ENCODE measurements at regions not wholly inside any gene's neighbourhood (a gene's known extent, or its start where the extent isn't known, plus 50 kb on each side); places are given as distances from the start of the nearest gene placed in this dataset.

- TF ChIP-seq EZH2 (IDR thresholded peaks at IDR 0.05; ENCODE audit: borderline replicate concordance, control insufficient read depth, low read depth, low read length) = no peak
- no peak for TF ChIP-seq NFYB (IDR thresholded peaks at IDR 0.05; ENCODE audit: insufficient read depth, low read depth, low read length)
- TF ChIP-seq STAT1 (conservative IDR thresholded peaks at IDR 0.05) = no peak
- no peak for TF ChIP-seq ZNF24 (IDR thresholded peaks at IDR 0.05)
Observed at GRCh38 chr2:53212576-53212975, 555.0 kb upstream of the CHAC2 start.
